ENCODE measurements at regions not wholly inside any gene's neighbourhood (a gene's known extent, or its start where the extent isn't known, plus 50 kb on each side); places are given as distances from the start of the nearest gene placed in this dataset.

GRCh38 chr6:90375681-90376439, 79.2 kb upstream of the BACH2 start:
- no peak overlapping the region for H3K4me3 ChIP-seq
- TF ChIP-seq REST (IDR thresholded peaks at IDR 0.05; ENCODE audit: unreplicated experiment) (no peak), STAT1 (IDR thresholded peaks at IDR 0.05; ENCODE audit: unreplicated experiment) (no peak), ETS1 (IDR thresholded peaks at IDR 0.05) (no peak), NANOG (IDR thresholded peaks at IDR 0.05; ENCODE audit: borderline replicate concordance) (no peak), ZNF331 (CRISPR knock-in tag; IDR thresholded peaks at IDR 0.05; ENCODE audit: low read depth) (no peak), EZH2 (IDR thresholded peaks at IDR 0.05; ENCODE audit: low read depth, unreplicated experiment) (no peak), EZH2phosphoT487 (IDR thresholded peaks at IDR 0.05; ENCODE audit: unreplicated experiment) (no peak), ZNF114 (CRISPR knock-in tag; IDR thresholded peaks at IDR 0.05) (no peak), POLR2AphosphoS5 (IDR thresholded peaks at IDR 0.05; ENCODE audit: low read depth) (no peak), CREB1 (CRISPR knock-in tag; IDR thresholded peaks at IDR 0.05; ENCODE audit: low read depth) (no peak)
- Mint-ChIP-seq H3K4me3 (no peak overlapping the region), H3K36me3 (ENCODE audit: low read depth) (no peaks in the 10 kb centered on the region), H3K27me3 (ENCODE audit: insufficient read depth, low read depth, poor library complexity) (peaks cover 1% of the 10 kb centered on the region), H3K4me1 (peaks cover 16% of the 10 kb centered on the region), H3K9me3 (no peaks in the 10 kb centered on the region), H3K27ac (no peak overlapping the region)
- H3K27ac ChIP-seq (ENCODE audit: low read depth): no peak overlapping the region
- no peaks in the 10 kb centered on the region for H3K9me2 ChIP-seq (ENCODE audit: insufficient read depth)
- ATAC-seq (no peak), DNase-seq (ENCODE audit: low spot score) (no peak)
- no peak overlapping the region for H2AFZ ChIP-seq
- no peaks in the 10 kb centered on the region for H3K27me3 ChIP-seq (ENCODE audit: insufficient read depth)
- H3F3A ChIP-seq (replicated peaks; ENCODE audit: low read depth): no peaks in the 10 kb centered on the region
- H3K4me1 ChIP-seq (ENCODE audit: insufficient read depth): 0 out of 2 replicates have a peak, but pooled peaks cover 4% of the 10 kb centered on the region
- no peaks in the 10 kb centered on the region for H4K20me1 ChIP-seq (replicated peaks; ENCODE audit: insufficient read depth)
- no peaks in the 10 kb centered on the region for H3K36me3 ChIP-seq (ENCODE audit: insufficient read depth)
- H3K79me2 ChIP-seq (replicated peaks; ENCODE audit: insufficient read depth): no peaks in the 10 kb centered on the region
- H3K4me2 ChIP-seq: no peak overlapping the region

- H3K36me3 ChIP-seq (ENCODE audit: insufficient read depth): no peaks in the 10 kb centered on the region
- H3K36me3 Mint-ChIP-seq (ENCODE audit: low read depth): 0 out of 3 replicates have a peak, but pooled peaks cover 3% of the 10 kb centered on the region
- no peak overlapping the region for H3K4me3 Mint-ChIP-seq
- TF ChIP-seq, protein P1, sequence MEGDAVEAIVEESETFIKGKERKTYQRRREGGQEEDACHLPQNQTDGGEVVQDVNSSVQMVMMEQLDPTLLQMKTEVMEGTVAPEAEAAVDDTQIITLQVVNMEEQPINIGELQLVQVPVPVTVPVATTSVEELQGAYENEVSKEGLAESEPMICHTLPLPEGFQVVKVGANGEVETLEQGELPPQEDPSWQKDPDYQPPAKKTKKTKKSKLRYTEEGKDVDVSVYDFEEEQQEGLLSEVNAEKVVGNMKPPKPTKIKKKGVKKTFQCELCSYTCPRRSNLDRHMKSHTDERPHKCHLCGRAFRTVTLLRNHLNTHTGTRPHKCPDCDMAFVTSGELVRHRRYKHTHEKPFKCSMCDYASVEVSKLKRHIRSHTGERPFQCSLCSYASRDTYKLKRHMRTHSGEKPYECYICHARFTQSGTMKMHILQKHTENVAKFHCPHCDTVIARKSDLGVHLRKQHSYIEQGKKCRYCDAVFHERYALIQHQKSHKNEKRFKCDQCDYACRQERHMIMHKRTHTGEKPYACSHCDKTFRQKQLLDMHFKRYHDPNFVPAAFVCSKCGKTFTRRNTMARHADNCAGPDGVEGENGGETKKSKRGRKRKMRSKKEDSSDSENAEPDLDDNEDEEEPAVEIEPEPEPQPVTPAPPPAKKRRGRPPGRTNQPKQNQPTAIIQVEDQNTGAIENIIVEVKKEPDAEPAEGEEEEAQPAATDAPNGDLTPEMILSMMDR (conservative IDR thresholded peaks at IDR 0.05; ENCODE audit: low read depth in 2 of 2): no peak
- TF ChIP-seq JUNB (IDR thresholded peaks at IDR 0.05; ENCODE audit: unreplicated experiment) (no peak), ETS1 (IDR thresholded peaks at IDR 0.05) (no peak), POLR2AphosphoS5 (IDR thresholded peaks at IDR 0.05; ENCODE audit: low read depth) (no peak), ZNF331 (CRISPR knock-in tag; IDR thresholded peaks at IDR 0.05; ENCODE audit: low read depth) (no peak), EZH2 (IDR thresholded peaks at IDR 0.05; ENCODE audit: low read depth, unreplicated experiment) (no peak), CREB1 (CRISPR knock-in tag; IDR thresholded peaks at IDR 0.05; ENCODE audit: low read depth) (no peak)
Observed at GRCh38 chr6:90374201-90374600, 77.6 kb upstream of the BACH2 start.

More at GRCh38 chr6:90374201-90374600, 77.6 kb upstream of the BACH2 start:
- H4K20me1 ChIP-seq (replicated peaks; ENCODE audit: insufficient read depth): no peaks in the 10 kb centered on the region
- peaks cover 26% of the 10 kb centered on the region for H3K4me1 Mint-ChIP-seq
- peaks cover 7% of the 10 kb centered on the region for H3K27me3 Mint-ChIP-seq (ENCODE audit: insufficient read depth, low read depth, poor library complexity)
- H3K27me3 ChIP-seq (ENCODE audit: insufficient read depth): no peaks in the 10 kb centered on the region
- DNase-seq (ENCODE audit: low spot score) (no peak), ATAC-seq (no peak)
- no peaks in the 10 kb centered on the region for H3K9me2 ChIP-seq (ENCODE audit: insufficient read depth)
- H3K4me2 ChIP-seq: no peak overlapping the region
- no peak overlapping the region for H3K27ac Mint-ChIP-seq
- no peak overlapping the region for H3K4me3 ChIP-seq
- no peak overlapping the region for H3K27ac ChIP-seq (ENCODE audit: low read depth)
- no peaks in the 10 kb centered on the region for H3K79me2 ChIP-seq (replicated peaks; ENCODE audit: insufficient read depth)
- H3K9me3 Mint-ChIP-seq: no peaks in the 10 kb centered on the region
- no peak overlapping the region for H2AFZ ChIP-seq
- H3F3A ChIP-seq (replicated peaks; ENCODE audit: low read depth): no peaks in the 10 kb centered on the region
- peaks cover 12% of the 10 kb centered on the region; the same call in 1 of the 2 replicates for H3K4me1 ChIP-seq (ENCODE audit: insufficient read depth)
